DOHH2 (cell line): ENCODE measurements at regions not wholly inside any gene's neighbourhood (a gene's known extent, or its start where the extent isn't known, plus 50 kb on each side); places are given as distances from the start of the nearest gene placed in this dataset.

Experiments
- EZH2phosphoT487 ChIP-seq: fragments of 200-600 bp; sonication (generic); IDR thresholded peaks from 2 replicates; pipeline ENCODE4 v1.6.1; 2017; ENCODE audit warnings: borderline replicate concordance, mild to moderate bottlenecking, antibody characterized with exemption, low read length, moderate library complexity, mixed read lengths
- TF ChIP-seq, protein P1 (sequence below): fragments of 200-600 bp; sonication (generic); IDR thresholded peaks from one replicate; pipeline ENCODE4 v1.5.1; 2014; ENCODE audit warnings: antibody characterized with exemption, mild to moderate bottlenecking, low read depth, low read length; ENCODE audit not compliant: poor library complexity, severe bottlenecking

DNA sequence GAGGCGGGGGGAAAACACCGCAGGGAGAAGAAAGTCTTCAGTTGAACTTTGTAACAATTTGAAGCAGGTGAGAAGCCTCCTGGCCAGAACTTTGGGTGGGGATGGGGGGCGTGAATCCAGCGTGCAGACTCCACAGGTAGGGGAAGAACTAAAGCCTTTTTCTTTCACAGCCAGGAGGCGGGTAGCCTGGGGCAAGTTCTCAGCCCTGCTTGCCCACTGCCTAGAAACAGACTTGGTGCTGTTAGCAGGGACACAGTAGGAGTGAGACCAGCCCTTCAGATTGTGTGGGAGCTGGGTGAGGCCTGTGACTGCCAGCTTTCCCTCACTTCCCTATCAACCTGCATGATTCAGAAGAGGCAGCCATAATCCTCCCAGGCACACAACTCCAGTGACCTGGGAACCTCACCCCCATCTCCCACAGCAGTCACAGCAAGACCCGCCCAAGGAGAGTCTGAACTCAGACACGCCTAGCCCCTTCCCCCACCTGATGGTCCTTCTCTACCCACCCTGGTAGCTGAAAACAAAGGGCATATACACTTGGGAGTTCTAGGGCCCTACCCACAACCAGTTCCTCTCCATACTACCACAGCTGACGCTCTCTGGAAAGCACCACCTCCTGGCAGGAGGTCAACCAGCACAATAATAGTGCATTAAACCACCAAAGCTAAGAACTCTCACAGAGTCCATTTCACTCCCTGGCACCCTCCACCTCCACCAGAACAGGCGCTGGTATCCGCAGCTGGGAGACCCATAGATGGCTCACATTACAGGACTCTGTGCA, 83.5 kb upstream of the CDC42BPA start:
- TF ChIP-seq EZH2phosphoT487: no peak
- TF ChIP-seq, protein P1, sequence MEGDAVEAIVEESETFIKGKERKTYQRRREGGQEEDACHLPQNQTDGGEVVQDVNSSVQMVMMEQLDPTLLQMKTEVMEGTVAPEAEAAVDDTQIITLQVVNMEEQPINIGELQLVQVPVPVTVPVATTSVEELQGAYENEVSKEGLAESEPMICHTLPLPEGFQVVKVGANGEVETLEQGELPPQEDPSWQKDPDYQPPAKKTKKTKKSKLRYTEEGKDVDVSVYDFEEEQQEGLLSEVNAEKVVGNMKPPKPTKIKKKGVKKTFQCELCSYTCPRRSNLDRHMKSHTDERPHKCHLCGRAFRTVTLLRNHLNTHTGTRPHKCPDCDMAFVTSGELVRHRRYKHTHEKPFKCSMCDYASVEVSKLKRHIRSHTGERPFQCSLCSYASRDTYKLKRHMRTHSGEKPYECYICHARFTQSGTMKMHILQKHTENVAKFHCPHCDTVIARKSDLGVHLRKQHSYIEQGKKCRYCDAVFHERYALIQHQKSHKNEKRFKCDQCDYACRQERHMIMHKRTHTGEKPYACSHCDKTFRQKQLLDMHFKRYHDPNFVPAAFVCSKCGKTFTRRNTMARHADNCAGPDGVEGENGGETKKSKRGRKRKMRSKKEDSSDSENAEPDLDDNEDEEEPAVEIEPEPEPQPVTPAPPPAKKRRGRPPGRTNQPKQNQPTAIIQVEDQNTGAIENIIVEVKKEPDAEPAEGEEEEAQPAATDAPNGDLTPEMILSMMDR: no peak
